Activated CD8-positive, alpha-beta T cell treated with anti-CD3 and anti-CD28 coated beads for 36 hours (primary cell): ENCODE measurements at regions not wholly inside any gene's neighbourhood (a gene's known extent, or its start where the extent isn't known, plus 50 kb on each side); places are given as distances from the start of the nearest gene placed in this dataset.

ENCODE experiments used
- ATAC-seq: fragments of 200-7000 bp; cut with Tn5 transposase; one replicate; pipeline ENCODE4 v1.10.0; 2021; ENCODE audit warnings: mild to moderate bottlenecking, moderate library complexity
- CTCF ChIA-PET: fragments of 350-600 bp; sonication (Branson Sonifier 250); formaldehyde crosslinking; loops from one replicate; lab custom pipeline; 2021; ENCODE audit warnings: antibody characterized with exemption; lab: Charles Lee
- POLR2A ChIA-PET: fragments of 350-600 bp; sonication (Branson Sonifier 250); formaldehyde crosslinking; loops from one replicate; lab custom pipeline; 2021; ENCODE audit warnings: antibody characterized with exemption; lab: Charles Lee
- DNase-seq: peaks from one replicate; pipeline ENCODE4 v3.0.0-alpha.2; 2020
- H3K27ac Mint-ChIP-seq: one replicate; pipeline ENCODE4 v1.8.0; 2021; ENCODE audit warnings: mild to moderate bottlenecking, mixed read lengths
- H3K27me3 Mint-ChIP-seq: one replicate; pipeline ENCODE4 v1.8.0; 2021; ENCODE audit warnings: mixed read lengths
- H3K36me3 Mint-ChIP-seq: one replicate; pipeline ENCODE4 v1.8.0; 2021; ENCODE audit warnings: low read depth, mixed read lengths
- H3K4me1 Mint-ChIP-seq: one replicate; pipeline ENCODE4 v1.8.0; 2021; ENCODE audit warnings: low read depth, mixed read lengths
- H3K4me3 Mint-ChIP-seq: one replicate; pipeline ENCODE4 v1.8.0; 2021; ENCODE audit warnings: mild to moderate bottlenecking, moderate library complexity, mixed read lengths
- H3K9me3 Mint-ChIP-seq: one replicate; pipeline ENCODE4 v1.8.0; 2021; ENCODE audit warnings: mixed read lengths
- intact Hi-C: fragments of 100-400 bp; cut with micrococcal nuclease; formaldehyde crosslinking; loops from one replicate; pipeline ENCODE4 v1.10.0; 2022
- TF ChIP-seq, protein P1 (sequence below): fragments of 200-600 bp; IDR thresholded peaks from one replicate; pipeline ENCODE4 v1.8.0; 2022; ENCODE audit warnings: antibody characterized with exemption, mild to moderate bottlenecking

- no peaks in the 10 kb centered on the region for H3K36me3 Mint-ChIP-seq
- H3K9me3 Mint-ChIP-seq = peaks cover 1% of the 10 kb centered on the region
- no peak overlapping the region for H3K27ac Mint-ChIP-seq
- H3K27me3 Mint-ChIP-seq = no peaks in the 10 kb centered on the region
- ATAC-seq (no peak), DNase-seq (no peak)
- ChIA-PET POLR2A (no interaction called here), CTCF (interaction anchor here (0.5 kb wide), 1 partner anchor 216 kb away, joined by 3 read pairs; no protein-coding TSS in a partner anchor)
- intact Hi-C loops = no loop called here
- no peak overlapping the region for H3K4me3 Mint-ChIP-seq
- H3K4me1 Mint-ChIP-seq = no peaks in the 10 kb centered on the region
- TF ChIP-seq, protein P1, sequence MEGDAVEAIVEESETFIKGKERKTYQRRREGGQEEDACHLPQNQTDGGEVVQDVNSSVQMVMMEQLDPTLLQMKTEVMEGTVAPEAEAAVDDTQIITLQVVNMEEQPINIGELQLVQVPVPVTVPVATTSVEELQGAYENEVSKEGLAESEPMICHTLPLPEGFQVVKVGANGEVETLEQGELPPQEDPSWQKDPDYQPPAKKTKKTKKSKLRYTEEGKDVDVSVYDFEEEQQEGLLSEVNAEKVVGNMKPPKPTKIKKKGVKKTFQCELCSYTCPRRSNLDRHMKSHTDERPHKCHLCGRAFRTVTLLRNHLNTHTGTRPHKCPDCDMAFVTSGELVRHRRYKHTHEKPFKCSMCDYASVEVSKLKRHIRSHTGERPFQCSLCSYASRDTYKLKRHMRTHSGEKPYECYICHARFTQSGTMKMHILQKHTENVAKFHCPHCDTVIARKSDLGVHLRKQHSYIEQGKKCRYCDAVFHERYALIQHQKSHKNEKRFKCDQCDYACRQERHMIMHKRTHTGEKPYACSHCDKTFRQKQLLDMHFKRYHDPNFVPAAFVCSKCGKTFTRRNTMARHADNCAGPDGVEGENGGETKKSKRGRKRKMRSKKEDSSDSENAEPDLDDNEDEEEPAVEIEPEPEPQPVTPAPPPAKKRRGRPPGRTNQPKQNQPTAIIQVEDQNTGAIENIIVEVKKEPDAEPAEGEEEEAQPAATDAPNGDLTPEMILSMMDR = no peak
Observed at GRCh38 chr4:23730998-23731397, 158.8 kb downstream of the PPARGC1A start.

- H3K36me3 Mint-ChIP-seq = no peaks in the 10 kb centered on the region
- no peak for DNase-seq
- intact Hi-C loops = no loop called here
- H3K27me3 Mint-ChIP-seq = no peaks in the 10 kb centered on the region
- TF ChIP-seq, protein P1 = no peak
- no peak for ATAC-seq
- POLR2A ChIA-PET = no interaction called here
- no peaks in the 10 kb centered on the region for H3K4me1 Mint-ChIP-seq
- CTCF ChIA-PET = no interaction called here
- no peak overlapping the region for H3K27ac Mint-ChIP-seq
- H3K9me3 Mint-ChIP-seq = peaks cover 1% of the 10 kb centered on the region
- H3K4me3 Mint-ChIP-seq = no peak overlapping the region
Observed at GRCh38 chr4:23728971-23729370, 160.9 kb downstream of the PPARGC1A start.

DNA sequence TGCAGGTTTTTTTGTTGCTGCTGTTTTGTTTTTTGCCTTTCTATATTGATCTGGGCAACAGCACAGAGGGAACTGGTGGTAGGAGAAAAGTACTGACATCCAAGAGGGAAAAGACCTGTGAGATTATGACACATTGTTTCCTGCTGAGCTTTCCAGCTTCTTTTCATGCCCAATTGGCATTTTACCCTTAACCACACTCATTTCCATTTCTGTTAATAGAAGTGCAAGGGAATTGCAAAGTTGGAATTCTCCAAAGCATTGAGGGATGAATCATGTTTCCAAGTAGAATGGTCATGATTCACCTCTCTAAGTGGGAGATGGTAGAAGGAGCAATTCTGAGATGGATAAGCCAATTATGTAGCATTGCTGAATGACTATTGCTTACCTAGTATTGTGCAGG, 161.5 kb downstream of the PPARGC1A start:
- Mint-ChIP-seq H3K36me3 (no peaks in the 10 kb centered on the region), H3K27ac (no peak overlapping the region), H3K4me3 (no peak overlapping the region), H3K9me3 (peaks cover 1% of the 10 kb centered on the region), H3K27me3 (no peaks in the 10 kb centered on the region), H3K4me1 (no peaks in the 10 kb centered on the region)
- DNase-seq = no peak
- ChIA-PET CTCF (no interaction called here), POLR2A (no interaction called here)
- TF ChIP-seq, protein P1 = no peak
- no peak for ATAC-seq
- intact Hi-C loops = no loop called here

DNA sequence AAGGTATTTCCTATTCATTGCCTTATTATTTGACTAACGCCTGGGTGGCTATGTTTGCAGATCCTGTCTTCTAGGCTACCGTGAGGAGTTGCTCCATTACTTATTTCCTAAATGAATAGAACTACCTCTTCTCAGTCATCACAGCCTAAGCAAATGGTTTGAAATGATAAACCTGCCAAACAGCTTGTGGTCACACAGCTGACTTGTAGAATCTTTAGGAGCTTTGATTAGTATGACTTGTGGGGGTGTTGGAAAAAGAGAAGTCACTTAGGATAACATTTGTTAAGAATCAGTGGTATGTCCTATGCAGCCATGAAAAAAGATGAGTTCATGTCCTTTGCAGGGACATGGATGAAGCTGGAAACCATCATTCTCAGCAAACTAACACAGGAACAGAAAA, 169.3 kb downstream of the PPARGC1A start:
- CTCF ChIA-PET = no interaction called here
- no peak overlapping the region for H3K4me3 Mint-ChIP-seq
- no peak for DNase-seq
- TF ChIP-seq, protein P1 = no peak
- H3K9me3 Mint-ChIP-seq = peaks cover 2% of the 10 kb centered on the region
- no peaks in the 10 kb centered on the region for H3K36me3 Mint-ChIP-seq
- no peak for ATAC-seq
- POLR2A ChIA-PET = no interaction called here
- H3K27me3 Mint-ChIP-seq = no peaks in the 10 kb centered on the region
- no peaks in the 10 kb centered on the region for H3K4me1 Mint-ChIP-seq
- no peak overlapping the region for H3K27ac Mint-ChIP-seq
- intact Hi-C loops = no loop called here

DNA sequence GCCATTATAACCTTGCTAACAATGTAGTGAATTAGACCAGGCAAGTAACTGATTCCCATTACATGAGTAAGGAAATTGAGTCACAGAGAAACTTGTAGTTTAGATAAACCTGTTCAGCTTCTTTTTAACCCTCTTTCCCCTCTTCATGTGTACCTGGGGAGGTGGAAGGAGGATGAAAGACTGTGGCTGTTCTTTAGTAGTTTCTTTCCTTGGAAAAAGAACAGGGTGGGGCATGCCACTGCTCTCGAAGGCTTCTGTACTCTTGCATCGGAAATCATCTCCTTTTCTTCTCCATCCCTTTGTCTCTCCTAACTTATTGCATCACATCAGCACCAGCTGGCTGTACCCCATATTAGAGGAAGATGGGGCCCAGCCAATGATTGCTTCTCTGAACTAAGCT, 171.4 kb downstream of the PPARGC1A start:
- POLR2A ChIA-PET = interaction anchor here (0.6 kb wide), 1 partner anchor 495 kb away, joined by 3 read pairs; no protein-coding TSS in a partner anchor
- TF ChIP-seq, protein P1 = no peak
- ATAC-seq (no peak), DNase-seq (no peak)
- Mint-ChIP-seq H3K4me1 (no peaks in the 10 kb centered on the region), H3K9me3 (peaks cover 2% of the 10 kb centered on the region), H3K27ac (no peak overlapping the region), H3K27me3 (no peaks in the 10 kb centered on the region), H3K36me3 (no peaks in the 10 kb centered on the region), H3K4me3 (no peak overlapping the region)
- intact Hi-C loops = no loop called here
- CTCF ChIA-PET = interaction anchor here (0.9 kb wide), 1 partner anchor 17 kb away, joined by 4 read pairs; no protein-coding TSS in a partner anchor
